SK-N-MC (cell line): ENCODE measurements at regions not wholly inside any gene's neighbourhood (a gene's known extent, or its start where the extent isn't known, plus 50 kb on each side); places are given as distances from the start of the nearest gene placed in this dataset.

Source experiments
- EZH2 ChIP-seq: fragments of 200-600 bp; sonication (generic); IDR thresholded peaks from one replicate; pipeline ENCODE4 v1.6.1; 2017; ENCODE audit warnings: antibody characterized with exemption
- FOXP2 ChIP-seq: optimal IDR thresholded peaks from 2 replicates; pipeline ENCODE3; 2011; ENCODE audit warnings: mild to moderate bottlenecking, moderate library complexity; ENCODE audit not compliant: insufficient read depth; ENCODE audit errors: extremely low read length, control extremely low read depth
- POLR2AphosphoS5 ChIP-seq: IDR thresholded peaks from 2 replicates; pipeline ENCODE4 v1.6.1; 2012; ENCODE audit warnings: mild to moderate bottlenecking, low read depth, low read length, borderline replicate concordance

DNA sequence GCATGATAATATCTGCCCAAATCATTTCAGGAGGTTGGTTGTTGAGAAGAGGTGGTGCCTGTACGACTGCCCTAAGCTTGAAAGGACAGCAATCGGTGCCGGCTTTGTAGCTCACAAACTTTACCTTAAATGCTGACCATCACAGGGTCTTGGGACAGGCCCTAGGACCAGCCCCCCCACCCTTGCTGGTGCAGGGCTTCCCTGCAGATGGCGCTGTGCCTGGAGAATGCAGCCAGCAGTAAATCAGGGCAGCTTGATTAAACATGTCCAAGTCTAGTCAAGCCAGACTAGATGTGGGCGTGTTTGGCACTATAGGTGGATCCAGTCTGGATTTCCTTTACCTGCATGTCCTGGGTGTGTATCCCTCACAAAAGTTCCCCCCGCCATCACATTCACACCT is 135.5 kb upstream of the CRHR1 start:
- TF ChIP-seq POLR2AphosphoS5 (no peak), EZH2 (no peak), FOXP2 (no peak)
